ENCODE measurements at regions not wholly inside any gene's neighbourhood (a gene's known extent, or its start where the extent isn't known, plus 50 kb on each side); places are given as distances from the start of the nearest gene placed in this dataset.

- DNase-seq (ENCODE audit: low read depth in 2 of 3, low spot score in 2 of 3), result no peak
Observed at GRCh38 chr9:89892920-89893319, 288.1 kb downstream of the GADD45G start.

- no peak for DNase-seq (ENCODE audit: low read depth in 2 of 3, low spot score in 2 of 3)
Observed at GRCh38 chr9:89893886-89894285, 289.1 kb downstream of the GADD45G start.

DNA sequence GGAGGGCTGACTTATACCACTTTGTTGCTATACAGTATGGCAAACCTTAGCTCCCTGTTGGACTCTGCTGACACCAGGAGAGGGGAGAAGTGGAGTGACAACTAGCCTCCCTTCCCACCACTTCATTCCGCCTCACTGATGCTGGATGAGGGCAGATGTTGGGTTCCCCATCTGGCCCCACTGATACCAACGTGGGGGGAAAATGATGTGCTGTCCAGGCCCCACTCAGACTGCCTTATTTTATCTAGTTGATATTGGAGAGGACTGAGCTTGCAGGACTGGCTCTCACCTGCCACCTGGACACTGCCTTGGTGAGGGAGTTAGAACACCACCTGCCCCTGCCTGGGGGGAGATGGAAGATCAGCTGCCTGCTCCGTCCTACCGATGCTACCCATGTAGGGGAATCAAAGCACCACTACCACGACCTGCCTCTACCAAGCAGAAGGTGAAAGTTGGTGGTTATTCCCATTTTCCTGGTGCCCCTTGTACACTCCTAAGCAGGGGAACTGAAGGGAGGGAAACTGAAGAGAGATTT lies 292.1 kb downstream of the GADD45G start:
- no peak for DNase-seq (ENCODE audit: low read depth in 2 of 3, low spot score in 2 of 3)

- DNase-seq (ENCODE audit: low read depth in 2 of 3, low spot score in 2 of 3), result no peak
Observed at GRCh38 chr9:89899573-89899972, 294.8 kb downstream of the GADD45G start.

- DNase-seq (ENCODE audit: low read depth in 2 of 3, low spot score in 2 of 3), result no peak
Observed at GRCh38 chr9:89901920-89902319, 297.1 kb downstream of the GADD45G start.

DNA sequence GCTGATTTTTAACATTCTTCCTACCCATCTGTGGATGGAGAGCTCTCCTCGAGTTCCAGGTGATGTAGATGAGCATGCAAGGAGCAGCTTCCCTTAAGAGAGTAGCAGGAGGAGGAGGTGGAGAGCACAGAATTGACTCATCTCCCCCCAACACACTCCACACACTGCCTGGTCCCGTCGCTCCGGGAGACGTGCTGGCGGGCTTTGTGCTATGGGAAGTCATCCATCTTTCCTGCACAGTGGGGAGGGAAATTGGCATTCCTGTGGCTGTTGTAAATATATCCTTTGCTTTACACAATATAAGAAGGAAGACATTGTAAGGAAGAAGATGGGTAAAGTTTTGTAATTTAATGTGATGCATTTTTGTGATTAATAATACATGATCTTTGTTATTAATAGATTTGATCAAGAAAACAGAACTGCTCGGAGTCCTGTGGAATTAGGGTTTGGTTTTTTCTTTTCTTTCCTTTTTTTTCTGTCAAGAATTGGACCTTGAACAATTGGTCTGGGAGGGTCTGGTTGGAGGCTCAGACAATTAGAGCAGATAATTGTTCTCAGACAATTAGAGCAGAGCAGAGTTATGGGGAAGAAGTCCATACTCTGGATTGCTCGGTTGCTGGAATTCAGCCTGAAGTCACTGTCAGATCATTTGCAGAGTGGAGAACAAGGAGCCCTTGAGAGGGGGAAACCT lies 297.8 kb downstream of the GADD45G start:
- no peak for DNase-seq (ENCODE audit: low read depth in 2 of 3, low spot score in 2 of 3)

GRCh38 chr9:89903141-89903475 lies 298.3 kb downstream of the GADD45G start:
- no peak for DNase-seq (ENCODE audit: low read depth in 2 of 3, low spot score in 2 of 3)

DNA sequence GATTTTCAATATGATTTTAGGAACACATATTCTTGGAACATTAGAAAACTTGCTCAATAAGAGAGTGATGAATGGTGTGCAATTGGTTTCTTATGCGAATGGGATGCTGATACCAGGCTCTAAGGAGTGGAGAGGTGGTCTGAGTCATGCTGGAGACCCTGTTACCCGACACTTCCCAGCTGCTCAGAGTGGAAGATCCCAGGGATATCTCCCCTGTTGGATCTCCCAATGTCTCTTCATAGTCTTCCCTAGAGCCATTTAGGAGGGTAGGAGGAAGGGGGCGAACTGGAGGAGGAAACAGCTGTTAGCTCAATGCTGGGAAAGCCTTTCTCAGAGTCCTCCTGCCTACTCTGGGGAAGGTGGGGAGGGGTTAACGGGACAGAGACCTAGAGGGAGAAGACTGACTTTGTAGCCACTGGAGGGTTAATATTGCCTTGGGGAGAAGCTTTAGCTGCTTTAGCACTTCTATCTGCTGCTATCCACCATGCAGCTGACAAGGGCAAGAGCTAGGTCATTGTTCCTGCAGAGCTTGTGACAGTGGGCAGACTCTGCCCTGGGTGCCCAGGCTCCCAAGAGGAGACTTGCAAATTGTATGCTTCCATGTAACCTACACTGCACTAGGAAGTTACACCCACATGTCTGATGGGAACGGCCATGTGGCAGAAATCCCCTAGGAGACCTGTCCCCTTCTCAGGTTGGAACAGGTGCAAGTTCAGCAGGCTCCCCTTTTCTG lies 301.0 kb downstream of the GADD45G start:
- DNase-seq (ENCODE audit: low read depth in 2 of 3, low spot score in 2 of 3), result no peak

GRCh38 chr9:89911721-89912604 lies 307.2 kb downstream of the GADD45G start:
- DNase-seq (ENCODE audit: low read depth in 2 of 3, low spot score in 2 of 3), result no peak

- no peak for DNase-seq (ENCODE audit: low read depth in 2 of 3, low spot score in 2 of 3)
Observed at GRCh38 chr9:89912605-89912953, 307.8 kb downstream of the GADD45G start.

DNA sequence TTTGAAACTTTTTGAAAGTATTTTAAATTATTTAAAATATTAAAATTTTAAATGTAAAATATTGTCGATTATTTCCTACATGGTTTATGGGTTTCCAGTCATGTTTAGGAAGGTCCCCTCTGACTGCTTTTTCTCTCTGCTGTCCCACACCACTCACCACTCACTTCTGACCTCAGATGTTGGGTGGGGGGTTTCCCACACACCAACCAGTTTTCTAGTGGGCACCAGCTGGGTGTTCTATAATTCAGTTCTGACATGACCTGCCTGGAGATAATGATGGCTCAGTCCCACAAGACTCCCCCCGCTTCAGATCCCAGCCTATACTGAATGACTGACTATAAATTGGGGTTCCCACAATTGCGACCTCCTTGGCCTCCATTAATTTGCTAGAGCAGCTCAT lies 310.4 kb downstream of the GADD45G start:
- DNase-seq (ENCODE audit: low read depth in 2 of 3, low spot score in 2 of 3), result no peak

DNA sequence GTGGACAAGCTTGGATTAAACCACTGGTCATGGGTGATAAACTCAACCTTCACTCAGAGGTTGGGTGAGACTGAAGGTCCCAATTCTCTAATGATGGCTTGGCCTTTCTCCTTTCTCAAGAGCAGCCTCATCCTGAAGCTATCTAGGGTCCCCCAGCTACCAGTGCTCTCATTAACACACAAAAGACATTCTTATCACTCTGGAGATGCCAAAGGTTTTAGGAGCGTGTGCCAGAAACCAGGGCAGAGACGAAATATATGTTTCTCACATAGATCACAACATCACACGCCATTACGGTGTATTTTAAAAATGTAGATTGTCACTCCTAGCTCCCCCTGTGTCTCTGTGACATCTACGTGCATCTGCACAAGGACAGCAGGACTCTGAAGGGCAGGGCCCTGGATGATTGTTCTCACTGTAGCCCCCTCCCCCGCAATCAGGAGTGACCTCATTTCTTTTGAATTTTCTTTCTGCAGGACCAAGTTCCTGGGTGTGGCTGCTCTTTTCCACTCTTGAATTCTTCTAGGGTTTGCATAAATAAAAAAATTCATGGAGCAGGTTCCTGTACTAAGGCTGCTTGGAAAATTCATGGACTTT lies 311.3 kb downstream of the GADD45G start:
- no peak for DNase-seq (ENCODE audit: low read depth in 2 of 3, low spot score in 2 of 3)

DNA sequence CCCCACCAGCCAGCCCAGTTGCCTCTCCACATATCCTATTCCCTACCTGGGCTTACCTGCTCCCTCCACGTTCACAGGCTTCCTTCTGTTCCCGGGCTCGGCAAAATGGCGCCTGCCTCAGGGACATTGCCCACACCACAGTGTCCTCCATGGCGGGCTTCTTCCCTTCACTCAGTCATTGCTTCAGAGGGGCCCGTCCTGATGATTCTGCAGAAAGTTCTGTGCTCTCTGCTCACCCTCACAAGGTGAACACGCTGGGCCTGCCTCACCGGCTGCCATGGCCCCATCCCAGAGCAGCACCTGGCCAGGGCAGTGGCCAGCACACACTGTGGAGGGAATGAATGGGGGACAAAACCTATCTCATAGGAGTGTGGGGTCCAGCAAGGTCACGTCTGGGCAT lies 313.0 kb downstream of the GADD45G start:
- DNase-seq (ENCODE audit: low read depth in 2 of 3, low spot score in 2 of 3), result no peak

- DNase-seq (ENCODE audit: low read depth in 2 of 3, low spot score in 2 of 3), result no peak
Observed at GRCh38 chr9:89919171-89919681, 314.4 kb downstream of the GADD45G start.

DNA sequence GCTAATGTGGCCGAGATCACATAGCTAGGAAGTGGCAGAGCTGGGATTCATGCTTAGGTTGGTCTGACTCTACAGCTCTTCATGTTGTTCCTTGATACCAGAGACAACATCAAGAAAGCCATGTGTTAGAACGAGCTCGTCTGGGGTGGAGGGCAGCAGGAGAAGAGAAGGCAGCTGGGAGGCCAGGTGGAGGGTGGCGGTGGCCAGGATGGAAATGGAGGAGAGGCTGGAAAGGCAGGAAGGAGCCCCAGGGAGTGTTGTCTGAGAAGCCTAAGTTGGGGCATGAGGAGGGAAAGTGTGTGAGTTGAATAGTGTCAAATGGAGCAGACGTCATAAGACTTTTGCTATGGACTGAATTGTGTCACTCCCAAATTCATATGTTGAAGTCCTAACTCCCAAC lies 315.3 kb downstream of the GADD45G start:
- no peak for DNase-seq (ENCODE audit: low read depth in 2 of 3, low spot score in 2 of 3)

GRCh38 chr9:89920951-89921350 lies 316.1 kb downstream of the GADD45G start:
- DNase-seq (ENCODE audit: low read depth in 2 of 3, low spot score in 2 of 3), result no peak

DNA sequence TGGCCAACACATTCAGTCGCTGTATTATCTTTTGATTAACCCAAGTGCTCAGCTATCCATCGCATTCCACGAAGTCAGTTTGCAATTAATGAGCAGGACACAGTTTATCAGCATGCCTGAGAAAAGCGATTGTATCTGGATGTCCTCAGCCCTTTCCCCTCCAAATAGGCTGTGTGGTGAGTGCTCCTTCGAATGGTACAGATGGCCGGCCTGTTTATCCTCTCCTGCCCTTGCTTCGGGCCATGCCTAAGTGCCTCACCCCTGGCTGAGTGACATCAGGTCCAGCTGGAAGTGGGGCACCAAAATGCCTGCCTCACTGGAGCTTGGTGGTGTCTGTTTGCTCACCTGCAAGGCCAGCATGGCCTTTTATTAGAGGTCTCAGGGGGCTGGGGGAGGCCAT lies 317.3 kb downstream of the GADD45G start:
- DNase-seq (ENCODE audit: low read depth in 2 of 3, low spot score in 2 of 3), result no peak

DNA sequence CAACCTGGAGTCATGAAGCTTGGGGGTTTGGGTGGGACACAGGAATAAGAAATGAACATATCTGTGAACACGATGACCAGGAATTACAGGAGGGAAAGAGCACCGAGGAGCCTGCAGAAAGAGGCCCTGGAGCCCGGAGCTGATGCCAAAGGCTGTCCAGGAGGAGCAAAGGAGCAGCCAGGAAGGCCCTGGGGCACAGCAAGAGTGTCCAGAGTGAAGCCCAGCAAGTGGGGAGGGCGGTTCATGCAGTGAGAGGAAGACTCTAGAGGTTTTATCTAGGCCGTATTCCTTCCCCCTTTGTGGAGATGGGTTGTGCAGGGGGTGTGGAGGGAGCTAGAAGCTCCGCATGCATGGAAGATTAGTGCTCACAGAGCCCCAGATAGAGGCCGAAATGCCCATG lies 318.4 kb downstream of the GADD45G start:
- no peak for DNase-seq (ENCODE audit: low read depth in 2 of 3, low spot score in 2 of 3)

- DNase-seq (ENCODE audit: low read depth in 2 of 3, low spot score in 2 of 3), result peak in 1 of 3 experiments; percentile 44
Observed at GRCh38 chr9:89923961-89924504, 319.2 kb downstream of the GADD45G start.

GRCh38 chr9:89924611-89925010 lies 319.8 kb downstream of the GADD45G start:
- no peak for DNase-seq (ENCODE audit: low read depth in 2 of 3, low spot score in 2 of 3)

DNA sequence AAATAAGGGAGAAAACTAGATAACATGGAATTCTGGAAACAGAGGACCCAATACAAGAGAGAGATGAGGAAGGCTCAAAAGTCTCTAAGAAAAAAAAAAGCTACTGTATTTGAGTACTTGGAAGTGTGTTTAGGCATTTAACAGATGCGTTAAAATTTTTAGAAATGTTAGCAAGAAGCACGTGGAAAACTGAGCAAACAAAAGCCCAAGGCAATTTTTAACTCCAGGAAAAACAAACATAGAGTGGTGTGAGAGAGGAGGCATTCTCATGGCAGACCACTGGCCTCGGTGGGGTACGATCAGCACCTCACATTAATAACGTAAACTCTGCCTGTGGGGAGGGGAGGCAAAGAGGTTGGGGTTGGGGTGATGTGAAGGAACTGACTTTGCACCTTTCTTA lies 321.4 kb downstream of the GADD45G start:
- DNase-seq (ENCODE audit: low read depth in 2 of 3, low spot score in 2 of 3), result no peak

Data from activated CD8-positive, alpha-beta memory T cell treated with anti-CD3 and anti-CD28 coated beads for 48 hours (primary cell).